ENCODE measurements at regions not wholly inside any gene's neighbourhood (a gene's known extent, or its start where the extent isn't known, plus 50 kb on each side); places are given as distances from the start of the nearest gene placed in this dataset.

GRCh38 chr1:55552636-55553035 is 337.5 kb upstream of the USP24 start:
- H3K36me3 ChIP-seq (replicated peaks in 1 of 2; ENCODE audit: control insufficient read depth in 1 of 2, insufficient read depth in 2 of 2, low read length in 2 of 2): no peaks in the 10 kb centered on the region
- WGBS (ENCODE audit: low lambda C conversion rate): 69% methylated on average over 3 of the region's 3 CpGs
- H3K27ac ChIP-seq (ENCODE audit: extremely low read length, insufficient read depth, low read length): no peak overlapping the region
- H3K9ac ChIP-seq (ENCODE audit: insufficient read depth, low read depth, low read length): no peak overlapping the region
- TF ChIP-seq, protein P1, sequence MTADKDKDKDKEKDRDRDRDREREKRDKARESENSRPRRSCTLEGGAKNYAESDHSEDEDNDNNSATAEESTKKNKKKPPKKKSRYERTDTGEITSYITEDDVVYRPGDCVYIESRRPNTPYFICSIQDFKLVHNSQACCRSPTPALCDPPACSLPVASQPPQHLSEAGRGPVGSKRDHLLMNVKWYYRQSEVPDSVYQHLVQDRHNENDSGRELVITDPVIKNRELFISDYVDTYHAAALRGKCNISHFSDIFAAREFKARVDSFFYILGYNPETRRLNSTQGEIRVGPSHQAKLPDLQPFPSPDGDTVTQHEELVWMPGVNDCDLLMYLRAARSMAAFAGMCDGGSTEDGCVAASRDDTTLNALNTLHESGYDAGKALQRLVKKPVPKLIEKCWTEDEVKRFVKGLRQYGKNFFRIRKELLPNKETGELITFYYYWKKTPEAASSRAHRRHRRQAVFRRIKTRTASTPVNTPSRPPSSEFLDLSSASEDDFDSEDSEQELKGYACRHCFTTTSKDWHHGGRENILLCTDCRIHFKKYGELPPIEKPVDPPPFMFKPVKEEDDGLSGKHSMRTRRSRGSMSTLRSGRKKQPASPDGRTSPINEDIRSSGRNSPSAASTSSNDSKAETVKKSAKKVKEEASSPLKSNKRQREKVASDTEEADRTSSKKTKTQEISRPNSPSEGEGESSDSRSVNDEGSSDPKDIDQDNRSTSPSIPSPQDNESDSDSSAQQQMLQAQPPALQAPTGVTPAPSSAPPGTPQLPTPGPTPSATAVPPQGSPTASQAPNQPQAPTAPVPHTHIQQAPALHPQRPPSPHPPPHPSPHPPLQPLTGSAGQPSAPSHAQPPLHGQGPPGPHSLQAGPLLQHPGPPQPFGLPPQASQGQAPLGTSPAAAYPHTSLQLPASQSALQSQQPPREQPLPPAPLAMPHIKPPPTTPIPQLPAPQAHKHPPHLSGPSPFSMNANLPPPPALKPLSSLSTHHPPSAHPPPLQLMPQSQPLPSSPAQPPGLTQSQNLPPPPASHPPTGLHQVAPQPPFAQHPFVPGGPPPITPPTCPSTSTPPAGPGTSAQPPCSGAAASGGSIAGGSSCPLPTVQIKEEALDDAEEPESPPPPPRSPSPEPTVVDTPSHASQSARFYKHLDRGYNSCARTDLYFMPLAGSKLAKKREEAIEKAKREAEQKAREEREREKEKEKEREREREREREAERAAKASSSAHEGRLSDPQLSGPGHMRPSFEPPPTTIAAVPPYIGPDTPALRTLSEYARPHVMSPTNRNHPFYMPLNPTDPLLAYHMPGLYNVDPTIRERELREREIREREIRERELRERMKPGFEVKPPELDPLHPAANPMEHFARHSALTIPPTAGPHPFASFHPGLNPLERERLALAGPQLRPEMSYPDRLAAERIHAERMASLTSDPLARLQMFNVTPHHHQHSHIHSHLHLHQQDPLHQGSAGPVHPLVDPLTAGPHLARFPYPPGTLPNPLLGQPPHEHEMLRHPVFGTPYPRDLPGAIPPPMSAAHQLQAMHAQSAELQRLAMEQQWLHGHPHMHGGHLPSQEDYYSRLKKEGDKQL (CRISPR knock-in tag; IDR thresholded peaks at IDR 0.05; ENCODE audit: low read depth): no peak
- no peak for TF ChIP-seq GABPB1 (CRISPR knock-in tag; IDR thresholded peaks at IDR 0.05)
- no peak for TF ChIP-seq KAT8 (CRISPR knock-in tag; IDR thresholded peaks at IDR 0.05)
- TF ChIP-seq ZNF709 (CRISPR knock-in tag; IDR thresholded peaks at IDR 0.05): no peak
- no peak for TF ChIP-seq ZNF256 (CRISPR knock-in tag; conservative IDR thresholded peaks at IDR 0.05)
- TF ChIP-seq ZNF615 (CRISPR knock-in tag; IDR thresholded peaks at IDR 0.05; ENCODE audit: borderline replicate concordance): no peak
- no peak for TF ChIP-seq PREB (CRISPR knock-in tag; IDR thresholded peaks at IDR 0.05)
- TF ChIP-seq NFE2L2 (IDR thresholded peaks at IDR 0.05; ENCODE audit: low read length): no peak
- no peak for TF ChIP-seq MATR3 (CRISPR knock-in tag; IDR thresholded peaks at IDR 0.05)
- TF ChIP-seq TAF1 (CRISPR knock-in tag; IDR thresholded peaks at IDR 0.05): no peak
- TF ChIP-seq ZNF512B (CRISPR knock-in tag; IDR thresholded peaks at IDR 0.05; ENCODE audit: borderline replicate concordance): no peak
- TF ChIP-seq ZKSCAN8 (CRISPR knock-in tag; IDR thresholded peaks at IDR 0.05; ENCODE audit: borderline replicate concordance): no peak
- no peak for TF ChIP-seq SNAPC2 (CRISPR knock-in tag; IDR thresholded peaks at IDR 0.05)
- TF ChIP-seq, protein P2, sequence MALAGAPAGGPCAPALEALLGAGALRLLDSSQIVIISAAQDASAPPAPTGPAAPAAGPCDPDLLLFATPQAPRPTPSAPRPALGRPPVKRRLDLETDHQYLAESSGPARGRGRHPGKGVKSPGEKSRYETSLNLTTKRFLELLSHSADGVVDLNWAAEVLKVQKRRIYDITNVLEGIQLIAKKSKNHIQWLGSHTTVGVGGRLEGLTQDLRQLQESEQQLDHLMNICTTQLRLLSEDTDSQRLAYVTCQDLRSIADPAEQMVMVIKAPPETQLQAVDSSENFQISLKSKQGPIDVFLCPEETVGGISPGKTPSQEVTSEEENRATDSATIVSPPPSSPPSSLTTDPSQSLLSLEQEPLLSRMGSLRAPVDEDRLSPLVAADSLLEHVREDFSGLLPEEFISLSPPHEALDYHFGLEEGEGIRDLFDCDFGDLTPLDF (CRISPR knock-in tag; IDR thresholded peaks at IDR 0.05): no peak
- CTCF ChIA-PET (ENCODE audit: low intra/inter-chr PET ratio, low total read pairs): no interaction called here
- DNase-seq (ENCODE audit: low spot score): no peak
- H3K79me2 ChIP-seq (ENCODE audit: insufficient read depth, low read length): no peaks in the 10 kb centered on the region
- in situ Hi-C loops (cut with HindIII; ENCODE audit: extremely low pct_ligation_motif_present, low pct_unique_long_range_greater_than_20kb) (no loop called here), intact Hi-C loops (cut with micrococcal nuclease; ENCODE audit: unreplicated experiment) (no loop called here)
- H3K4me3 ChIP-seq (replicated peaks in 1 of 3; ENCODE audit: insufficient read depth in 1 of 3, low read depth in 2 of 3, low read length in 3 of 3): no peak overlapping the region
- no peaks in the 10 kb centered on the region for H4K20me1 ChIP-seq (ENCODE audit: insufficient read depth, low read length)
- ATAC-seq: no peak
- POLR2A ChIA-PET: no interaction called here
- H3K9me3 ChIP-seq (ENCODE audit: low read length): no peaks in the 10 kb centered on the region
- H2AFZ ChIP-seq (ENCODE audit: low read length): no peak overlapping the region
- H3K4me2 ChIP-seq (ENCODE audit: low read depth, low read length): no peak overlapping the region
- H3K27me3 ChIP-seq (ENCODE audit: control insufficient read depth in 1 of 2, insufficient read depth in 2 of 2, low read length in 2 of 2): peaks cover 0 to 3% of the 10 kb centered on the region in 2 experiments; a peak in 1 of 5 replicates
- no TSS peak for BruUV-seq (replicated peaks)
- H3K4me1 ChIP-seq (ENCODE audit: insufficient read depth, low read length): peaks cover 6% of the 10 kb centered on the region; the same call in 1 of the 2 replicates
- no peak for FAIRE-seq
